ENCODE measurements at regions not wholly inside any gene's neighbourhood (a gene's known extent, or its start where the extent isn't known, plus 50 kb on each side); places are given as distances from the start of the nearest gene placed in this dataset.

GRCh38 chr13:100818711-100819110 lies 144.1 kb upstream of the TMTC4 start:
- no peak for DNase-seq (ENCODE audit: extremely low read depth, low read depth, low spot score)

- DNase-seq (ENCODE audit: extremely low read depth, low read depth, low spot score) = no peak
Measured at GRCh38 chr13:100817928-100818327, 143.3 kb upstream of the TMTC4 start.

GRCh38 chr13:100815476-100816046 lies 141.0 kb upstream of the TMTC4 start:
- no peak for DNase-seq (ENCODE audit: extremely low read depth, low read depth, low spot score)

- DNase-seq (ENCODE audit: extremely low read depth, low read depth, low spot score) = no peak
Measured at GRCh38 chr13:100812982-100813584, 138.5 kb upstream of the TMTC4 start.

- DNase-seq (ENCODE audit: extremely low read depth, low read depth, low spot score) = no peak
Measured at GRCh38 chr13:100811928-100812327, 137.3 kb upstream of the TMTC4 start.

- no peak for DNase-seq (ENCODE audit: extremely low read depth, low read depth, low spot score)
Measured at GRCh38 chr13:100811024-100811865, 136.7 kb upstream of the TMTC4 start.

GRCh38 chr13:100810481-100810880 lies 135.9 kb upstream of the TMTC4 start:
- no peak for DNase-seq (ENCODE audit: extremely low read depth, low read depth, low spot score)

- no peak for DNase-seq (ENCODE audit: extremely low read depth, low read depth, low spot score)
Measured at GRCh38 chr13:100809856-100810255, 135.3 kb upstream of the TMTC4 start.

GRCh38 chr13:100809129-100809390 lies 134.5 kb upstream of the TMTC4 start:
- no peak for DNase-seq (ENCODE audit: extremely low read depth, low read depth, low spot score)

GRCh38 chr13:100808330-100809128 lies 133.9 kb upstream of the TMTC4 start:
- no peak for DNase-seq (ENCODE audit: extremely low read depth, low read depth, low spot score)

GRCh38 chr13:100803091-100803490 lies 128.5 kb upstream of the TMTC4 start:
- no peak for DNase-seq (ENCODE audit: extremely low read depth, low read depth, low spot score)

GRCh38 chr13:100800283-100800875 lies 125.8 kb upstream of the TMTC4 start:
- DNase-seq (ENCODE audit: extremely low read depth, low read depth, low spot score) = no peak

GRCh38 chr13:100798739-100799361 lies 124.3 kb upstream of the TMTC4 start:
- DNase-seq (ENCODE audit: extremely low read depth, low read depth, low spot score) = no peak

GRCh38 chr13:100797921-100798320 lies 123.3 kb upstream of the TMTC4 start:
- DNase-seq (ENCODE audit: extremely low read depth, low read depth, low spot score) = no peak

- DNase-seq (ENCODE audit: extremely low read depth, low read depth, low spot score) = no peak
Measured at GRCh38 chr13:100796463-100796862, 121.9 kb upstream of the TMTC4 start.

- no peak for DNase-seq (ENCODE audit: extremely low read depth, low read depth, low spot score)
Measured at GRCh38 chr13:100794575-100794974, 120.0 kb upstream of the TMTC4 start.

GRCh38 chr13:100790405-100790804 lies 115.8 kb upstream of the TMTC4 start:
- no peak for DNase-seq (ENCODE audit: extremely low read depth, low read depth, low spot score)

- no peak for DNase-seq (ENCODE audit: extremely low read depth, low read depth, low spot score)
Measured at GRCh38 chr13:100789968-100790367, 115.4 kb upstream of the TMTC4 start.

- DNase-seq (ENCODE audit: extremely low read depth, low read depth, low spot score) = no peak
Measured at GRCh38 chr13:100789481-100789880, 114.9 kb upstream of the TMTC4 start.

GRCh38 chr13:100789025-100789424 lies 114.4 kb upstream of the TMTC4 start:
- DNase-seq (ENCODE audit: extremely low read depth, low read depth, low spot score) = no peak

- no peak for DNase-seq (ENCODE audit: extremely low read depth, low read depth, low spot score)
Measured at GRCh38 chr13:100788540-100788939, 113.9 kb upstream of the TMTC4 start.

Data from glomerular endothelial cell (primary cell).